GM04504 (cell line): ENCODE measurements at regions not wholly inside any gene's neighbourhood (a gene's known extent, or its start where the extent isn't known, plus 50 kb on each side); places are given as distances from the start of the nearest gene placed in this dataset.

Experiments used
- DNase-seq: peaks from one replicate; pipeline ENCODE4 v3.0.0-alpha.2; 2012; ENCODE audit warnings: low read depth

DNA sequence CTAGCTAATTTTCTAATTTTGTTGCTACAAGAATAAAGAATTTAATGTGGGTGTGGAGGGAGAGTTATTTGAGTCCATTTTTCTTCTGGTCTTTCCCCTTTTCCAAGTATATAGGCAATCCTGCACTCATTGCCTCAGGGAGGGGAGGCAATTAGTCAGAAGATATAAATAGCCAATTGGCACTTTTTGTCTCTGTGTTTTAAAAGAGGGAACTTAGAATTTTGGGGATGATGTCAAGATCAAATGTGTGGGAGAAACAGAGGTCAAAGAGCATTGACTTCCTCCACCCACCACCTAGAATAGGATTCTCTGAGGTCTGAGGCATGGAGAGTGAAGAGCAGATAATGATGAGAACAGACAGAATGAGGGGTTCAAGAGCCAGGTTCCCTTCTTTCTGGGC, 120.3 kb upstream of the ZC3H12C start:
- DNase-seq: no peak

DNA sequence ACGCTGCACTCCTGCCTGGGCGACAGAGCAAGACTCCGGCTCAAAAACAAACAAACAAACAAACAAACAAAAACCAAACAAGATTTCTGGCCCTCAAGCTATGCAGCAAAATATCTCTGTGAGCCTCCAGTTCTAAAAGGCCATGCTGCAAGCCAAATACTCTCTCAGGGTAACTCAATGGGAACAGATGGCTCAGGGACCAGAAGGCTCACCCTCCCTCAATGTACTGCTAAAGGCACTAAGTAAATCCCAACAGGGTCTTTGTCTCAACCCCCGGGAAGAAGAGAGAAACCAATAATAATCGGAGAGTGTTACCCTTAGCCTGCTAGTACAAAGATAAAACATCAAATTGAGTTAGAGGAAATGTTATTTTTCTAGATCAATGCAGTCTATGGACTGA, 119.7 kb upstream of the ZC3H12C start:
- no peak for DNase-seq

DNA sequence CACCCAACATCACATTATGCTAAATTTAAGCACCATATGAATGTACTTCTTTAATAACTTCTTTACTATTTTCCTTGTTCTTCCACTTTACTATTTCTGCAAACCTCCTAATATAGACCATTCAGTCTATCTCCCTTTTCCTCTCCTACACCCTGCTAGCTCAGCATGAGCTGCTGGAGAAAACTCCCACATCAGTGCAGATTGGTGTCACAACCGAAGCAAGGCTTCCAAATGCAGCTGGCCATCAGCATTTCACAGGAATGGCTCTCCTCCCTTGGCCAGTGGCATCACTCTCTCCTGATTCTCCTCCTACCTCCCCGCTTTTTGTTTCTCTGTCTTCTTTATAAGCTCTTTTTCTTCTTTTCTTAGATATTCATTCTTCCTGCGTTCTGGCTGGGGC, 118.7 kb upstream of the ZC3H12C start:
- no peak for DNase-seq

DNA sequence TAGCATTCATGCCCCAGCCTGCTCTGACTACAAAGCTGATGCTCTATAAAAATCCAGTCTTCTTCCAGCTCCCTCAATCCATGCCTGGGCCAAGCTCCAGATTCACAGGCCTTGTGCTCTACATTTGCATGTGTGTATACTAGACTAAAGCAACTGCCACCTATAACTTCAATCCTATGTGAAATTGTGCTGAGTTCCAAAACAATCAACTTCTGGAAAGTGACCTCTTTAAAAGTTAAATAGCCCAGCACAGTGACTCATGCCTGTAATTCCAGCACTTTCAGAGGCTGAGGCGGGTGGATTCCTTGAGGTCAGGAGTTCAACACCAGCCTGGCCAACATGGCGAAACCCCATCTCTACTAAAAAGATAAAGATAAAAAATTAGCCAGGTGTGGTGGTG, 114.3 kb upstream of the ZC3H12C start:
- DNase-seq: no peak

DNA sequence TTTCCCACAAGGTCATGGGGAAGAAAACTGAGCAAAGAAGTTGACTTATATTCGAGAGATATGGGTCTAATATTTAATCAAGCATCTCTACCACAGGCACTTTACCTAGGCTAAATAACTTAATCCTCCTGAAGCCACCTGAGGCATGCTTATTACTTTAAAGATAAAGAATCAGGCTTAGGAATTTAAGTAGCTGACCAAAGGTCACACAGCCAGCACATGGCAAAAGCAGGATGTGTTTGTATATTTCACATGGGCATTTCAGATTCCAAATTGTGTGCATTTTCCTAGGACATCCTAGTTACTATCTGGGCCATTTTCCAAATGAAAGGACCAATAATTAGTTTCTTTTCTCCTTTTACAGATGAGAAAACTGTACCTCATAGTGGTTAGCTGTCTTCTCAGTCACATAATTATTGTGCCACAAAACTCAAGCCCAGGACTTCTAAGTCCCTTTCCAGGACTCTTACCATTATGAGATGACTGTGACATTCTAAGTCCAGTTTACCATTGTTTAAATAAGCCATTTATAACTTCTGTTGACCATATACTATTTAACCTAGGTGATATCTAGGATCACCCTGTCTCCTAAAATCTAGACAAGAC, 112.1 kb upstream of the ZC3H12C start:
- no peak for DNase-seq

DNA sequence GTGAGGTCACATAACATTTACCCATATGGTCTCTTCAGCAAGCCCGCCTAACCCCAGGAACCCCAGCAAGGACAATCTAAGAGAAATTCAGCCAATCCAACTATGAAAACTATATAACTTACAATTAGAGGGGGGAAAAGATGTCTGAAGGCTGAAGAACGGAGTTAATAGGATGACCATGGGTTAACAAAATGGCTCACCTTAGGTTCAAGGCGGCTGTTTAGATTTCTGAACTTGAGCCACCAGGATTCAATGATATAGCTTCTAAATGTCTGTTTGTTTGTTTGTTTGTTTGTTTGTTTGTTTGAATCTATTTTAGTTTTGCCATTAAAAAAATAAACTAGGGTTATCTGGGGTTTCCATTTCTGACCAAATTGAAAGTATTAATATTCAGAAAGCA, 109.8 kb upstream of the ZC3H12C start:
- DNase-seq: no peak

DNA sequence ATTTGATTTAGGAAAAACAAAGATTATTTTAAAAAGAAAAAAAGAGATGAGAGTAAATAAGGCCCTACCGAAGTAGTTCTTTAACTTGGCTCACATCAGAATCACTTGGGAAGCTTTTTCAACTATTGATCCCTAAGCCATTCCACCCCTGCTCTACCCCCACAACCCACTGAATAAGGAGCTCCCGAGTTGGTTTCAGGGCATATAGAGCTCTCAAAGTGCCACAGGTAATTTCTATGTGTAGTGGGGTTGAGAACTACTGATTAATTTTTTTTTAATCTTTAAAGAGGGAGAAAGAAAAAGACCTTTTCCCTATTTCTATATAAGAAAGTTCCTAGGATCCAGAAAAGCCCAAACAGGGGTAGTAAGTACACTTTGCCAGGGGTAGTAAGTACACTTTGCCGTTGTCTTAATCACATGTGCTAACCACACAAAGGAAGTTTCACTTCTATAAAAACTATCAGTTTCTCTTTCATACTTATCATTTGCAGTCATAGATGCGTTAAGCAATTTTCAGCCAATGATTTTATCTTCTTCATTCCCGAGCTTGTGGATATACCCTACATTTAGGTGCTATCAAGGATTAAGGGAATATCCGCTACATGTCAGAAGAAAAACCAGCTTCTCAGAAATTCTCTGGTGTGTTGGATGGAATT, 108.4 kb upstream of the ZC3H12C start:
- DNase-seq: no peak

DNA sequence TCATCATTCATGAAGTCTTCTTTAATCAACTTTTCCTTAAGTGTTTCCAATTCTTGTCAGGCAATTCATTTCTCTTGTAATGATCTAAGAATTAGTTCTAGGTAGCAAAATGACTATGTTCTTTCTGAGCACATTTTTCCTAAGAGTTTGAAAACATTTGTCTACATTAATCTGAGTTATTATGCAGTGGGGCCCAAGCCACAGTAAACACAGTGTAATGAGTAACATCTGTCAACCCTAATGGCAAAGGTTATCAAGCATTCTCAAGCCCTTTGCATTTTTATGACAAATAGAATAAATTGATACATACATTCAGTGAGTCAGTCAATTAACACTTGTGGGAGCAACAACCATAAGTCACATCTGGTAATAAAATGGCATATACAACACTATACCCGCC, 106.7 kb upstream of the ZC3H12C start:
- no peak for DNase-seq

DNA sequence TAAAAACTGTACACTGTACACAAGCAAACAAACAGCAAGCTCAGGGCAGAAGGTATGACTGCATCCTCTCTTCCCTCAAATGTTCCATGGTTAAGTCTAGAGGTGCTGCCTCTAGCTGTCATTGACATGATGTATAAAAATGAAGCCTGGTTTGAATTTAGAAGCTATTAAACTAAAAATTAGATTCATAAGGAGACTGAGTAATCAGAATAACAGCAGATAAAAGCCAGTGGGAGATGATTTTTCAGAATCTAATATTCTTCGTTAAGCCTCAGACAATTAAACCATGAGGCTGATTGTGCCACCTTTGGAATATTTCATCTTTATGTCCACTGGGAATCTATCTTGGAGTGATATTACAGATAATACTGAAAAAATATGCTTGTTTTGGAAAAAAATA, 101.4 kb upstream of the ZC3H12C start:
- DNase-seq: no peak

DNA sequence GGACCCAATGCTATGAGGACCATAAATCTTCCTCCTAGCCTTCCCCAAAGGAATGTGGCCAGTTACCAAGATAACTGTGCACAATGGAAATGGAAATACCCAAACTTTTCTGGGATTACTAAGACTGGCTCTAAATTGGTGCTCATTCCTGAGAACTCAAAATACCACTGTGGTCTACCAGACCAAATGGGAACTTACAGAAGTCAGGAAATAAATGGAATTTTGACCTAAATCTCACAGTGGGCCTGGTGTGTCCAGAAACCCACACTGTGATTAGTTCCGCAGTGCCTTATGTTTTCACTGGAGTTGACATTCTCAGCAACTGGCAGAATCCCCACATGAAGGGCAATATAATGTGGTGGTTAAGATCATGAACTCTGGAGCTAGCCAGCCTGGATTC, 99.4 kb upstream of the ZC3H12C start:
- peak; percentile 58 for DNase-seq

DNA sequence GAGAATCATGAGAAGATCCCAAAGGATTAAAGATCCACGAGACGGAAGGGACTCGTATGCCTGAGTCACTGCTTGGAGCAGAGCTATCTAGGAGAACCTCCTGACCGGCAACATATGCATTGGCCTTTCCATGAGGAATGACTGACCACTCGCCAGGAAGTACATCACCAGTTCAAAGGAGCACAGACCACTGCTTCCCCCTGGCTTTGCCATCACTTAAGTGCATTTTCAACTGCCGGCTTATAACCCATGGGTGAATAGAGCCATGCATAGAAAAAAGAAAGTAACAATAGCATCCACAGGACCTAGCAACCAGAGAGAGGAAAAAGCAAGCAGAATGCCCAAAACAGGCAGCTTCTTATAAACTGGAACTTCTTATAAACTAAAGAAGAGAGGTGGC, 98.3 kb upstream of the ZC3H12C start:
- DNase-seq: no peak

DNA sequence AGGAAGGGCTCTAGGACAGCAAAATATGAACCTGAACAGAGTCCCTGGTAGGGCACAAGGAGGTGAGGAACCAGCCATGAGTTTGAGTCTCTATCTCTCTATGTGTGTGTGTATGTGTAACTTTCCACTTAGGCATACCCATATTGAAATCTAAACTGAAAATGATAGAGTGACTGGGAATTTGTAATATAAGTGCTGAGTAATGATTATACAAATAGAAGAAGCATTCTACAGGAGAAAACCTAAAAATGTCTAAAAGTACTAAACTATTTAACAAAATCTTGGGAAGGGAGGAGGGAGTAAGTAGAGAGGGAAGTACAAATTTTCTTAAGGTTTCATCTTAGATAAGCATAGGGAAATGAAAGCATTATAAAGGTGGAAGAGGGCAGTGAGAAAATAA, 97.1 kb upstream of the ZC3H12C start:
- no peak for DNase-seq

DNA sequence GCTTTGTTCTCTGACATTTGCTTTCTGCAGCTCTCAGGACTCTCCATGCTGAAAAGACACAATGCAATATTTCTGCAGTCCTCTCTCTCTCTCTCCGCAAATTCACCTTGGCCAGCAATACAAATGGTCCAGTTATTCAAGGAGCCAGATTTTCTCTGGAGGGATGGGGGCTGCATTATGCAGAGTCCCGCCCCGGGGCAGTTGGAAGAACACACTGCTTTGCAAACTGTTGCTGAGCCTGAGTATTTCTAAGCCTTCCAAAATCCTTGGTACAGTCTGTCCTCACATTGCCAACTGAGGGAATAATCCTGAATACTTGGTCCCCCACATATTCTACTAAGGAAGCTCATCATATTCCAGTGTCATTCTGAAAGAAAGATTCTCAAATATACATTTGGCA, 94.3 kb upstream of the ZC3H12C start:
- DNase-seq: no peak

DNA sequence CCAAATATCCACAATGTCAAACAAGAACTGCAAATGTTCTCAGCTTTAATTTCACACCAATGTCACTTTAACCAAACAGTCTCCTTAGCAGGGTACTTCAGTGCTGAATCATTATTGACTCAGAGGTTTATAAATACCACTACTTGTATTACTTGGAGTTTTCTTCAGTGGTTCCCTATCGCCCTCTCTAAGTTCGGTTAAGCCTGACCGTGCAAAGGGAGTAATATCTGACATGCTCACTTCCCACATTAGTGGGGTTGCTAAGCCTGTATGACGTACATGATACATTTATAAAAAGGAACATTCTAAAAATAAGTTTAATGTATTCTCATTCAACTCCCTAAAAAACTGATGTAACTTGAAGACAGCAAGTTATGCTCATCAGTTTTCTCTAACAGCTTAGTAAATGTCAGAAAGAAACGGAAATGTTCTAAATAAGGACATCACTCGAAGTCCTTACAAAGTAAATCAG, 93.1 kb upstream of the ZC3H12C start:
- DNase-seq: peak; percentile 86

DNA sequence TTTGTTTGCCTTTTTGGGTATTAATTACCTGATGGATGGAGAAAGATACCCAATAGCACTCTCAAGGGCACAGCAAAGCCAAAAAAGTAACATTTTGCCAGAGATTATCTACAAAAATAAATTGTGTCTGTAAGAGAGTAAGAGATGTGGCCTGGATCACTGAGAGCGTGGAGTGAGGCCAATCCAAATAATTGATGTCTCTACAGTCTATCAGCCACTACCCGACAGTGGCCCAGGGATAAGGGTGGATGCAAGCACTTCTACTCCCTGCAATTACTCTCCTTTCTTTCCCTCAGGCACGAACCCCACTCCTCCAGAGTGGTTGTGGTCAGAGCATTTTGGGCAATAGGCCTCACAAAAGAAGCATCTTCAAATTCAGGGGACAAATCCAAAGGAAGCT, 92.3 kb upstream of the ZC3H12C start:
- no peak for DNase-seq

DNA sequence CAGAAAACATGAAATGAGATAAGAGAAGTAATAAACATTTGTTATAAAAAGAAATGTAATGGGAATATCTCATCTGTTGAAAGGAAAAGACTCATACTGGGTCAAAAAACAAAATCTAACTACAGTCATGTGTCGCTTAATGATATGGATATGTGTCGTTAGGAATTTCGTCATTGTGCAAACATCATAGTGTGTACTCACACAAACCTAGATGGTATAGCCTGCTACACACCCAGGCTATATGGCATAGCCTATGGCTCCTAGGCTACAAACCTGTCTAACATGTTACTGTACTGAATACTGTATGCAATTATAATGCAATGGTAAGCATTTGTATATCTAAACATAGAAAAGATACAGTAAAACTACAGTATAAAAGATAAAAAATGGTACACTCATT, 89.8 kb upstream of the ZC3H12C start:
- DNase-seq: no peak

DNA sequence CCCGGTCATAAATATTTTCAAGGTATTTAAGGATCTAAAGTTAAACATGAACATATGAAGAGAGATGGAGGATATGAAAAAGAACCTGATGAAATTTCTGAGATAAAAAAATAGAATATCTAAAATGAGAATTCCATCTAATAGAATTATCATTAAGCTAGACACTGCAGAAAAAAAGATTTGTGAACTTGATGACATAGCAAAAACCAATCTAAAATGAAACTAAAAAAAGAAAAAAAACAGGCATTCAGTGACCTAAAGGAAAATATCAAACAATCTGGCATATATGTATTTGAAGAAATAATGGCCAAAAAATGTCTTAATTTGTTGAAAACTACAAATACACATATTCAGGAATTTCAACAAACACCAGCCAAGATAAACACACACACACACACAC, 81.6 kb upstream of the ZC3H12C start:
- DNase-seq: no peak

DNA sequence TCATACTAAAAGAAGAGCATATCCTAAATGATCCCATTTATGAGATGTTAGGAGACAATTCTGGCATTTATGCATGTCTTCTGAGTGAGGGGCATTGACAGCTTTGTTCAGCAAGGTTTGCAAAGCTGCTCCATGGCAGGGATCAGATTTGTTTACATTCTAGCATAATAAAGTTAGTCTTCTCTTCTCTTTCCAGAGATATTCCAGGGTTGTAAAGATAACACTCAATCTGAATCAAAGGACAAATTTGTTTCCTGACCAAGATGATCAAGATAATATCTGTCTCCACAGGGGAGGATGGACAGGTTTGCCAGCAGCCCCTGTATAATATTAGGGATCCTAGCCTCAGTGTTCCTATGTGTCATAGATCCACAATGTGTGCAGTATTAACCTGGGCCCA, 77.5 kb upstream of the ZC3H12C start:
- no peak for DNase-seq

DNA sequence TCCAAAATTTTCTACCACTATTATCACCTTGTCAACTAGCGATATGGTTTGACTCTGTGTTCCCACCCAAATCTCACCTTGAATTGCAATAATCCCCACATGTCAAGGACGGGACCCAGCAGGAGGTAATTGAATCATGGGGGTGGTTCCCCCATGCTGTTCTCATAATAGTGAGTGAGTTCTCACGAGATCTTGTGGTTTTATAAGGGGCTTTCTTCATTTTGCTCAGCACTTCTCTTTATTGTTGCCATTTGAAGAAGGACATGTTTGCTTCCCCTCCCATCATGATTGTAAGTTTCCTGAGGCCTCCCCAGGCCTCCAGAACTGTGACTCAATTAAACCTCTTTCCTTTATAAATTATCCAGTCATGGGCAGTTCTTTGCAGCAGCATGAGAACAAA, 73.5 kb upstream of the ZC3H12C start:
- no peak for DNase-seq

DNA sequence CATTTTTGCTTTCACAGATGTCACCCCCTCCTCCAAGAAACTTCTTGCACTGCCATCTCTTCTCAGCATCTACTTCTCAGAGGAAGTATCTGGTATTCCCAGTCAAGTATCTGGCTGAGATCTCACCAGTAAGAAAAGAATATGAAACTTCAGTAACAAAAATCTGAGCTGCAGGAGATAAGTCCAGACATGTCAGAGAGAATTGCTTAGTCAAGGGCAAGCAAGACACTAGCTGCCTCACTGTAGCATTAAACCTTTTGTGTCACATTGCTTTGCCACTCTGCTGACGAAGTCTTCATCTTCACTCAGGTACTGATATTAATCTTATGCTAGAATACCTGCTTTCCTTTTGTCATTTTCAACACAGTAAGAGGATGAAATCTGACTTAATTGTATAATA, 70.6 kb upstream of the ZC3H12C start:
- DNase-seq: no peak

DNA sequence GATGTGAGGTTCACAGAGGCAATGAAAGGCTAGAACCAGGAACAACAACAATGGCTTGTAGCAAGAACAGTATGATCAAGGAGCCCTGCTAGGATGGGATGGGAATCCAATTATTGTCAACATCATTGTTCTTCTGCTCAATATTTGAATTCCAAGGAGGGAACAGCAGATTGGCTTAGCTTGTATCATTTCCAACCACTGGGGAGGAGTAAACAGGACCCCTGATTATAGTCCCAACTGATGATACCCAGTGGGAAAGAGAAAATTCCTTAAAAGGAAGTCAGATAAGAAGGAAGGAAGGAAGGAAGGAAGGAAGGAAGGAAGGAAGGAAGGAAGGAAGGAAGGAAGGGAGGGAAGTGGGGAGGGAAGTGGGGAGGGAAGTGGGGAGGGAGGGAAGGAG, 69.5 kb upstream of the ZC3H12C start:
- no peak for DNase-seq

DNA sequence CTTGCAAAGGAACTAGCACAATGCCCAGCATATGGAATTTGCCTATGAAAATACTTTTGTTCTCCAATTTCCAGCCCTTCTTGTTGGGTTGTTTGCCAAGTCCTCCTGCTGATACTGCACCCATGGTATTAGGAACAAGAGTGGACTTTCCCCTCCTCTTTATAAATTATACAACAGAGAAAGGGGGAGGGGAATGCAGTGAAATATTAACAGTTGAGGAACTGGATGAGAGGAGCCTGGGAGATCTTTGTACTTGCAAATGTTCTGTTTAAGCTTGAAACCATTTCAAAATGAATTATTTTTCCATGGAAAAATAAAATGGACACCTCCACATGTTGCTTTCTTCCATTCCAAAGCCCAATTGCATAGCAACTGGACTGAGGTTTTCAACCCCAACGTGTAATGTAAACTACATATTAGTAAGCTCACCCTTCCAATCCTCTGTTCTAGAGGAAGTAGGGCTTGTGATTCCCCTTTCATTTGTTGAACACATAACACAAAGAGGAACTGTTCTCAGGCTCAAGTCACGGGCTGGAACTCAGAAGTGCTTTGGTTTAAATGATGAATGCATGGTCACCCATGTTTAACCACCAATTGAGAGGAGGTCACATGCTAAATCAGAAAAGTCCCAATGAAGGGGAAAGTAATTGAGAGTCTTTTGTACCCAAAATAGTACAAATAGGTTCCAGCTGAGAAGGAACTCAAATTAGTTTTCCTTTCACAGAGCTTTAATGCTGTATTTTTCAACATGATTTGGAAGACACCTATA, 66.2 kb upstream of the ZC3H12C start:
- DNase-seq: no peak

DNA sequence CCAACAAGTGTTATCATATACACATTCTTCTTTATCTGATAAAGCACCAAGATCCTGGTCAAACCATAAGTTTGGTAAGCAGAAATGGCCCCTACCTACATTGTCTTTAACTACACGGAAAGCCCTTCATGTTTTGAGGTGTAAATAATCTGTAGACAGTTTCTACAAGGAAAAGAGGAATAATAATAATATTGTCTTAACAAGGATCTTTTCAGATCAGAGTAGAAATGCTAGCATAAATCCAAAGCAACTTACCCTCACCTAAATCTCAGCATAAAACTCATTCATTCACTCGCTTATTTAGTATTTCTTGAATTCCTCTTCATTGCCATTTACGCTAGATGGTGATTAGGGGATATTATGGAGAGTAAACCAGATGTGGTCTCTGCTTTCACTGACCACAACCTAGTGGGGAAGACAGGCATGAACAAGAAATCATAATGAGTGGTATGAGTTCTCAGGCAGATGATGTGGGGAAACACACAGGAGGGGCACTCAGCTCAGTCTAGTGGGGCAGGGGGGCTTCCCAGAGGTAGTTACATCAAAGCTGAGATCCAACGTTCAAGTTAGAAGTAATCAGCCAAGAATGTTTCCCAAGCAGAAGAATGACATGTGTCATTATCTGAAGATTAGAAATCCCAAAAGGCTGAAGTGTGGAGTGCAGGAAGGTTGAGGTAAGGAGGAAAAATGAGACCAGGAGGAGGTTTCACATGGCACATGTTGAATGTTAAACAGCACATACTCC, 65.4 kb upstream of the ZC3H12C start:
- no peak for DNase-seq
